ENCODE measurements at regions not wholly inside any gene's neighbourhood (a gene's known extent, or its start where the extent isn't known, plus 50 kb on each side); places are given as distances from the start of the nearest gene placed in this dataset.

DNA sequence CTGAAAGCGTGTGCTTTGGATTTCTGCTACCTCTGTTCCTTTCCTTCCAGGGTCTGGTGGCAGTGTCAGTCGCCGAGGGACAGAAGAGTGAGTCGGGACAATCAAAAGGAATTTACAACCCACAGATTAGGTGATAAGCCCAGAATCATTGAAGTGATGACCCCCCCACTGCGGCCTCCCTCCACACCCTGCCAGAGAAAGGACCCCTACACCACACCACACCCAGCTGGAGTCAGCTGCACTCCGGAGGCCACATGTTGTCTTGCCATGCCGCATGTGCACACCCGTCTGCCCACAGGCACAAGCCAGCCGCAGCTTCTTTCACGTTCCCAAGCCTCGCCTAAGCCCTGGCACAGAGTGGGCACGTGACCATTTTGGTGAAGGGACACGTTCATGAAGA is 366.8 kb upstream of the SALL3 start:
- TF ChIP-seq POLR2AphosphoS5 (IDR thresholded peaks at IDR 0.05) (no peak), POLR2A (IDR thresholded peaks at IDR 0.05) (no peak)
